Sigmoid colon (tissue), 6 donors: ENCODE measurements at regions not wholly inside any gene's neighbourhood (a gene's known extent, or its start where the extent isn't known, plus 50 kb on each side); places are given as distances from the start of the nearest gene placed in this dataset.
"Not testable (repeated sequence)": the region's sequence is repeated elsewhere in the genome, so short reads cannot be mapped to it uniquely, and the experiment has no call there.

Experiments used
- DNase-seq: peaks from one replicate; pipeline ENCODE4 v3.0.0-alpha.2; 2019
- H3K27ac ChIP-seq, 4 donors: fragments of 200-600 bp; sonication (generic); one replicate each; pipeline ENCODE4 v1.5.1; 2016 to 2019; ENCODE audit warnings: mild to moderate bottlenecking in 1 of 4
- H3K27me3 ChIP-seq, 3 donors: fragments of 200-600 bp; sonication (generic); one replicate each; pipeline ENCODE4 v1.5.1; 2019; ENCODE audit warnings: mild to moderate bottlenecking in 1 of 3
- H3K36me3 ChIP-seq, 4 donors: fragments of 200-600 bp; sonication (generic); one replicate each; pipeline ENCODE4 v1.5.1; 2016 to 2019
- H3K4me1 ChIP-seq, 4 donors: fragments of 200-600 bp; sonication (generic); one replicate each; pipeline ENCODE4 v1.5.1; 2017 to 2019
- H3K4me3 ChIP-seq, 4 donors: fragments of 200-600 bp; sonication (generic); one replicate each; pipeline ENCODE4 v1.5.1; 2017 to 2019; ENCODE audit warnings: mild to moderate bottlenecking in 2 of 4, moderate library complexity in 1 of 4
- H3K9me3 ChIP-seq, 4 donors: fragments of 200-600 bp in 3 of 4; sonication (generic) in 3 of 4; one replicate each; pipeline versions ENCODE4 v1.5.1 to v1.6.1; 2013 to 2019
- CTCF ChIP-seq, 4 experiments: fragments of 450-650 bp in 3 of 4; fragments of 200-600 bp in 1 of 4; IDR thresholded peaks; one replicate each; pipeline ENCODE4 v1.5.1; 2016 to 2019; ENCODE audit warnings: antibody characterized with exemption in 4 of 4, mild to moderate bottlenecking in 3 of 4, moderate library complexity in 2 of 4
- EP300 ChIP-seq, 4 donors: sonication (generic); formaldehyde crosslinking; IDR thresholded peaks; one replicate each; pipeline ENCODE4 v1.6.1; 2017; ENCODE audit warnings: antibody characterized with exemption in 4 of 4
- POLR2A ChIP-seq, 2 donors: fragments of 450-650 bp; IDR thresholded peaks; one replicate each; pipeline ENCODE4 v1.6.1; 2016; ENCODE audit warnings: antibody characterized with exemption in 2 of 2, mild to moderate bottlenecking in 2 of 2, moderate library complexity in 2 of 2
- POLR2AphosphoS5 ChIP-seq, 4 donors: sonication (generic); formaldehyde crosslinking; IDR thresholded peaks; one replicate each; pipeline ENCODE4 v1.6.1; 2017; ENCODE audit warnings: antibody characterized with exemption in 4 of 4
- WGBS, 2 donors: extraction: QIAGEN DNeasy Blood & Tissue Kit; methylation state at CpG; one replicate each; pipeline ENCODE4 v1.1.7; 2013; 5-methylcytosine and 5-hydroxymethylcytosine counted together
- intact Hi-C: fragments of 100-400 bp; cut with DNase I; formaldehyde crosslinking; loops from one replicate; pipeline ENCODE4 v1.15.1; 2023
- donor health status: healthy with polysubstance abuse.
- donor health status: healthy.

- Histone ChIP-seq H3K4me3 (no peak overlapping the region), H3K36me3 (peaks cover 4 to 69% (median 11%) of the 10 kb centered on the region in 4 donors), H3K4me1 (no peaks in the 10 kb centered on the region), H3K27me3 (no peaks in the 10 kb centered on the region), H3K27ac (no peak overlapping the region), H3K9me3 (no peaks in the 10 kb centered on the region)
- no peak for TF ChIP-seq POLR2AphosphoS5 (IDR thresholded peaks at IDR 0.05)
- TF ChIP-seq EP300 (IDR thresholded peaks at IDR 0.05): no peak
- TF ChIP-seq POLR2A (IDR thresholded peaks at IDR 0.05): no peak
- no peak for TF ChIP-seq CTCF (IDR thresholded peaks at IDR 0.05)
- 96 to 100% methylated on average over 2 of the region's 2 CpGs for WGBS, 2 donors
- intact Hi-C loops: no loop called here
- DNase-seq: no peak
These were observed 59.4 kb downstream of the BLTP3B start for GRCh38 chr12:100083308-100083707.

- not testable (repeated sequence) for H3K27me3 ChIP-seq, DNase-seq, H3K4me1 ChIP-seq, H3K27ac ChIP-seq, H3K4me3 ChIP-seq, H3K9me3 ChIP-seq
- 96 to 97% methylated on average over 3 of the region's 3 CpGs for WGBS, 2 donors
- H3K36me3 ChIP-seq: peaks cover 4 to 57% (median 9%) of the 10 kb centered on the region in 4 donors
- intact Hi-C loops: loop anchor here (10.0 kb wide), 1 partner anchor 126 kb away; the partner anchor contains the start of gene ACTR6
These were observed 63.9 kb downstream of the BLTP3B start for GRCh38 chr12:100078777-100079176.

GRCh38 chr12:100077367-100077766 is 65.3 kb downstream of the BLTP3B start:
- Histone ChIP-seq H3K4me3 (no peak overlapping the region), H3K27ac (no peak overlapping the region), H3K4me1 (no peaks in the 10 kb centered on the region), H3K36me3 (peaks cover 3 to 47% (median 7%) of the 10 kb centered on the region in 4 donors), H3K9me3 (no peaks in the 10 kb centered on the region), H3K27me3 (no peaks in the 10 kb centered on the region)
- 90 to 96% methylated on average over 3 of the region's 3 CpGs for WGBS, 2 donors
- no peak for DNase-seq
- TF ChIP-seq POLR2A (IDR thresholded peaks at IDR 0.05) (no peak), POLR2AphosphoS5 (IDR thresholded peaks at IDR 0.05) (no peak), CTCF (IDR thresholded peaks at IDR 0.05) (no peak), EP300 (IDR thresholded peaks at IDR 0.05) (no peak)
- intact Hi-C loops: loop anchor here (10.0 kb wide), 1 partner anchor 127 kb away; the partner anchor contains the start of gene ACTR6

- Histone ChIP-seq H3K4me1 (no peaks in the 10 kb centered on the region), H3K36me3 (peaks cover 0 to 44% (median 3%) of the 10 kb centered on the region in 4 donors), H3K27me3 (no peaks in the 10 kb centered on the region), H3K9me3 (no peaks in the 10 kb centered on the region), H3K27ac (no peak overlapping the region), H3K4me3 (no peak overlapping the region)
- intact Hi-C loops: loop anchor here (10.0 kb wide), 1 partner anchor 129 kb away; the partner anchor contains the start of gene ACTR6
- DNase-seq: no peak
- 97 to 98% methylated on average over 2 of the region's 2 CpGs for WGBS, 2 donors
- TF ChIP-seq POLR2AphosphoS5 (IDR thresholded peaks at IDR 0.05) (no peak), EP300 (IDR thresholded peaks at IDR 0.05) (no peak), POLR2A (IDR thresholded peaks at IDR 0.05) (no peak), CTCF (IDR thresholded peaks at IDR 0.05) (no peak)
These were observed 67.1 kb downstream of the BLTP3B start for GRCh38 chr12:100075598-100075997.

GRCh38 chr12:100069795-100070194 is 72.9 kb downstream of the BLTP3B start:
- Histone ChIP-seq H3K27ac (no peak overlapping the region), H3K36me3 (peaks cover 0 to 53% (median 15%) of the 10 kb centered on the region in 4 donors), H3K4me1 (no peaks in the 10 kb centered on the region), H3K9me3 (no peaks in the 10 kb centered on the region), H3K4me3 (no peak overlapping the region), H3K27me3 (no peaks in the 10 kb centered on the region)
- no peak for DNase-seq
- 88 to 89% methylated on average over 1 of the region's 1 CpG for WGBS, 2 donors
- intact Hi-C loops: loop anchor here (10.0 kb wide), 1 partner anchor 135 kb away; the partner anchor contains the start of gene ACTR6
- TF ChIP-seq POLR2A (IDR thresholded peaks at IDR 0.05) (no peak), CTCF (IDR thresholded peaks at IDR 0.05) (no peak), EP300 (IDR thresholded peaks at IDR 0.05) (no peak), POLR2AphosphoS5 (IDR thresholded peaks at IDR 0.05) (no peak)
